ENCODE measurements at regions not wholly inside any gene's neighbourhood (a gene's known extent, or its start where the extent isn't known, plus 50 kb on each side); places are given as distances from the start of the nearest gene placed in this dataset.

DNA sequence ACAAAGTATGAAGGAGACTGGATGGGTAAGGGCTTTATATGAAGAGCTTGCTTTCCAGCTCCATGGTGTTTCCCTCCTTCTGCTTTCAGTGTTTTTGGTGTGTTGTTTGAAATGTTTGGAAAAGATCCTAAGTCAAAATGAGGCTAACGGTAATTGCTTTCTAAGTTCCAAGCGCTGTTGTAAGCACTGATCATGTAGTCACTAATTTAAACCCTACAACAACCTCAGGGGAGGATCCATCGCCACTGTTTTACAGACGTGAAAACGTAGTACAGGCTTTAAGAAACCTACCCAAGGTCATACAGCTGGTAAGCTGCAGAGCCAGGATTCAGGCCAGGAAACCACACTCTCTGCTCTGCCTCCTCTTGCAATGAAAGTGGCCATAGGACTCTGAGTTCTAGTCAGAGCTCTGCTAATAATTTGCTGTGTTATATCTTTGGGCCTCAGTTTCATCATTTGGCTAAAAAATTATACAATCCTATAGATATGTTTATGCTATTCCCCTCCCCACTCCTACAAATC lies 102.9 kb upstream of the PGRMC2 start:
- Histone ChIP-seq H3K79me1 (ENCODE audit: low read depth in 1 of 2, low read length in 2 of 2) (no peaks in the 10 kb centered on the region), H3K23ac (ENCODE audit: low read depth, low read length) (no peak overlapping the region), H4K20me1 (ENCODE audit: insufficient read depth, low read length) (no peaks in the 10 kb centered on the region), H3K4me1 (ENCODE audit: control insufficient read depth, insufficient read depth, low read length) (peaks cover 28% of the 10 kb centered on the region), H3K4me2 (ENCODE audit: low read depth, low read length) (no peak overlapping the region), H3K4ac (ENCODE audit: low read depth, low read length) (no peak overlapping the region), H2BK5ac (ENCODE audit: low read depth, low read length, poor library complexity, severe bottlenecking) (no peak overlapping the region), H3K4me3 (ENCODE audit: insufficient read depth, low read depth, low read length) (no peak overlapping the region), H3K36me3 (ENCODE audit: control insufficient read depth, insufficient read depth, low read length) (no peaks in the 10 kb centered on the region), H3K27ac (ENCODE audit: insufficient read depth, low read length) (no peak overlapping the region), H4K5ac (ENCODE audit: low read depth, low read length) (no peak overlapping the region), H3K9me1 (ENCODE audit: insufficient read depth, low read length) (peaks cover 16% of the 10 kb centered on the region), H3K27me3 (ENCODE audit: control insufficient read depth, insufficient read depth, low read length) (no peaks in the 10 kb centered on the region), H2AK9ac (replicated peaks; ENCODE audit: low read depth, low read length, poor library complexity) (no peak overlapping the region), H2BK120ac (ENCODE audit: low read depth, low read length) (no peak overlapping the region), H3K9me3 (ENCODE audit: control insufficient read depth, insufficient read depth, low read length) (no peaks in the 10 kb centered on the region), H2BK20ac (ENCODE audit: low read depth, low read length) (peak overlapping the region; percentile 16; the same call in 1 of the 2 replicates), H2BK15ac (ENCODE audit: low read depth, low read length) (peak overlapping the region; percentile 10; the same call in 1 of the 3 replicates), H2AK5ac (ENCODE audit: low read depth, low read length) (peak overlapping the region; percentile 47; the same call in 1 of the 2 replicates), H3K14ac (replicated peaks; ENCODE audit: low read depth, low read length) (no peak overlapping the region), H4K91ac (ENCODE audit: insufficient read depth, low read depth, low read length) (peak overlapping the region; percentile 31), H3K9ac (ENCODE audit: low read depth, low read length) (no peak overlapping the region), H2AFZ (replicated peaks; ENCODE audit: low read length, poor library complexity) (no peak overlapping the region), H4K8ac (ENCODE audit: low read depth in 2 of 2, low read length in 2 of 2) (no peak overlapping the region), H3K56ac (ENCODE audit: extremely low read depth, insufficient read depth, low read length) (no peak overlapping the region), H3K18ac (ENCODE audit: low read depth, low read length) (peak overlapping the region; percentile 38; the same call in 1 of the 2 replicates)
- dilution Hi-C loops (cut with HindIII; ENCODE audit: low sequenced_read_pairs, unreplicated experiment), result no loop called here
- no peak for DNase-seq
- CTCF ChIA-PET, result no interaction called here
- BruUV-seq (replicated peaks), result no TSS peak
- no peak for ATAC-seq (ENCODE audit: low read depth)
- in situ Hi-C loops (cut with MboI; ENCODE audit: low sequenced_read_pairs), result no loop called here
- POLR2A ChIA-PET (ENCODE audit: unreplicated experiment), result no interaction called here
- intact Hi-C loops (cut with micrococcal nuclease), result no loop called here
- TF ChIP-seq, protein P1, sequence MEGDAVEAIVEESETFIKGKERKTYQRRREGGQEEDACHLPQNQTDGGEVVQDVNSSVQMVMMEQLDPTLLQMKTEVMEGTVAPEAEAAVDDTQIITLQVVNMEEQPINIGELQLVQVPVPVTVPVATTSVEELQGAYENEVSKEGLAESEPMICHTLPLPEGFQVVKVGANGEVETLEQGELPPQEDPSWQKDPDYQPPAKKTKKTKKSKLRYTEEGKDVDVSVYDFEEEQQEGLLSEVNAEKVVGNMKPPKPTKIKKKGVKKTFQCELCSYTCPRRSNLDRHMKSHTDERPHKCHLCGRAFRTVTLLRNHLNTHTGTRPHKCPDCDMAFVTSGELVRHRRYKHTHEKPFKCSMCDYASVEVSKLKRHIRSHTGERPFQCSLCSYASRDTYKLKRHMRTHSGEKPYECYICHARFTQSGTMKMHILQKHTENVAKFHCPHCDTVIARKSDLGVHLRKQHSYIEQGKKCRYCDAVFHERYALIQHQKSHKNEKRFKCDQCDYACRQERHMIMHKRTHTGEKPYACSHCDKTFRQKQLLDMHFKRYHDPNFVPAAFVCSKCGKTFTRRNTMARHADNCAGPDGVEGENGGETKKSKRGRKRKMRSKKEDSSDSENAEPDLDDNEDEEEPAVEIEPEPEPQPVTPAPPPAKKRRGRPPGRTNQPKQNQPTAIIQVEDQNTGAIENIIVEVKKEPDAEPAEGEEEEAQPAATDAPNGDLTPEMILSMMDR (conservative IDR thresholded peaks at IDR 0.05; ENCODE audit: low read depth, low read length), result no peak
- TF ChIP-seq MAZ (IDR thresholded peaks at IDR 0.05; ENCODE audit: borderline replicate concordance, low read depth, low read length), result no peak
- TF ChIP-seq, protein P2, sequence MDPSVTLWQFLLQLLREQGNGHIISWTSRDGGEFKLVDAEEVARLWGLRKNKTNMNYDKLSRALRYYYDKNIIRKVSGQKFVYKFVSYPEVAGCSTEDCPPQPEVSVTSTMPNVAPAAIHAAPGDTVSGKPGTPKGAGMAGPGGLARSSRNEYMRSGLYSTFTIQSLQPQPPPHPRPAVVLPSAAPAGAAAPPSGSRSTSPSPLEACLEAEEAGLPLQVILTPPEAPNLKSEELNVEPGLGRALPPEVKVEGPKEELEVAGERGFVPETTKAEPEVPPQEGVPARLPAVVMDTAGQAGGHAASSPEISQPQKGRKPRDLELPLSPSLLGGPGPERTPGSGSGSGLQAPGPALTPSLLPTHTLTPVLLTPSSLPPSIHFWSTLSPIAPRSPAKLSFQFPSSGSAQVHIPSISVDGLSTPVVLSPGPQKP (IDR thresholded peaks at IDR 0.05; ENCODE audit: borderline replicate concordance, low read depth, low read length), result no peak
- TF ChIP-seq SMC3 (IDR thresholded peaks at IDR 0.05; ENCODE audit: low read depth, low read length), result no peak
- TF ChIP-seq POLR2A (IDR thresholded peaks at IDR 0.05; ENCODE audit: low read depth, low read length), result no peak
- TF ChIP-seq CEBPB (IDR thresholded peaks at IDR 0.05; ENCODE audit: low read depth, low read length), result no peak
- no peak for TF ChIP-seq NFE2L2 (IDR thresholded peaks at IDR 0.05; ENCODE audit: low read depth, low read length)
- no peak for TF ChIP-seq RCOR1 (IDR thresholded peaks at IDR 0.05; ENCODE audit: insufficient replicate concordance, low read length)
- TF ChIP-seq, protein P3, sequence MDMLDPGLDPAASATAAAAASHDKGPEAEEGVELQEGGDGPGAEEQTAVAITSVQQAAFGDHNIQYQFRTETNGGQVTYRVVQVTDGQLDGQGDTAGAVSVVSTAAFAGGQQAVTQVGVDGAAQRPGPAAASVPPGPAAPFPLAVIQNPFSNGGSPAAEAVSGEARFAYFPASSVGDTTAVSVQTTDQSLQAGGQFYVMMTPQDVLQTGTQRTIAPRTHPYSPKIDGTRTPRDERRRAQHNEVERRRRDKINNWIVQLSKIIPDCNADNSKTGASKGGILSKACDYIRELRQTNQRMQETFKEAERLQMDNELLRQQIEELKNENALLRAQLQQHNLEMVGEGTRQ (IDR thresholded peaks at IDR 0.05; ENCODE audit: low read depth, low read length), result no peak
- no peak for TF ChIP-seq MXI1 (IDR thresholded peaks at IDR 0.05; ENCODE audit: borderline replicate concordance, low read depth, low read length)
- no peak for TF ChIP-seq BHLHE40 (IDR thresholded peaks at IDR 0.05; ENCODE audit: low read depth, low read length)
- TF ChIP-seq RFX5 (IDR thresholded peaks at IDR 0.05; ENCODE audit: low read depth, low read length), result no peak
- TF ChIP-seq RAD21 (IDR thresholded peaks at IDR 0.05; ENCODE audit: low read length), result no peak
- no peak for TF ChIP-seq MAFK (IDR thresholded peaks at IDR 0.05; ENCODE audit: low read depth, low read length)
- TF ChIP-seq CHD1 (IDR thresholded peaks at IDR 0.05; ENCODE audit: low read depth, low read length), result no peak
- no peak for TF ChIP-seq FOS (IDR thresholded peaks at IDR 0.05; ENCODE audit: low read depth, low read length)
- WGBS, 2 experiments (ENCODE audit: extremely low coverage in 2 of 2, insufficient read length in 1 of 2), result 71% methylated on average over 3 of the region's 5 CpGs; no CpG with 5 or more reads in 1 of the 2 experiments

Measured in IMR-90 (cell line).